ENCODE measurements at regions not wholly inside any gene's neighbourhood (a gene's known extent, or its start where the extent isn't known, plus 50 kb on each side); places are given as distances from the start of the nearest gene placed in this dataset.

- no peak for TF ChIP-seq CTCF (conservative IDR thresholded peaks at IDR 0.05 in 1 of 2, IDR thresholded peaks at IDR 0.05 in 1 of 2; ENCODE audit: low read depth in 1 of 2, low read length in 2 of 2)
- no peak for TF ChIP-seq EZH2 (IDR thresholded peaks at IDR 0.05; ENCODE audit: low read length, missing control alignments)
These were observed 313.0 kb downstream of the CTTN start for GRCh38 chr11:70711095-70711910.
